GM18507 (cell line): ENCODE measurements at regions not wholly inside any gene's neighbourhood (a gene's known extent, or its start where the extent isn't known, plus 50 kb on each side); places are given as distances from the start of the nearest gene placed in this dataset.
"Not testable (repeated sequence)": the region's sequence is repeated elsewhere in the genome, so short reads cannot be mapped to it uniquely, and the experiment has no call there.

Experiments
- DNase-seq: peaks from one replicate; pipeline ENCODE4 v3.0.0; 2011; ENCODE audit warnings: low read depth; ENCODE audit not compliant: insufficient read length; ENCODE audit errors: extremely low spot score
- FAIRE-seq: peaks from 2 replicates; lab custom pipeline; 2011; peaks lifted over from hg19 to GRCh38; lab: Jason Lieb, UNC

DNA sequence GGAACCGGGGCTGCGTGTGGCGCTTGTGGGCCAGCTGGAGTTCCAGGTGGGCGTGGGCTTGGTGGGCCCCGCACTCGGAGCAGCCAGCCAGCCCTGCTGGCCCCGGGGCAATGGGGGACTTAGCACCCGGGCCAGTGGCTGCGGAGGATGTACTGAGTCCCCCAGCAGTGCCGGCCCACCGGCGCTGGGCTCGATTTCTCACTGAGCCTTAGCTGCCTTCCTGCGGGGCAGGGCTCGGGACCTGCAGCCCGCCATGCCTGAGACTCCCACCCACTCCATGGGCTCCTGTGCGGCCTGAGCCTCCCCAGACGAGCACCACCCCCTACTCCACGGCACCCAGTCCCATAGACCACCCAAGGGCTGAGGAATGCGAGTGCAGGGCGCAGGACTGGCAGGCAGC, 963.6 kb upstream of the PCDH20 start:
- FAIRE-seq, DNase-seq: not testable (repeated sequence)

DNA sequence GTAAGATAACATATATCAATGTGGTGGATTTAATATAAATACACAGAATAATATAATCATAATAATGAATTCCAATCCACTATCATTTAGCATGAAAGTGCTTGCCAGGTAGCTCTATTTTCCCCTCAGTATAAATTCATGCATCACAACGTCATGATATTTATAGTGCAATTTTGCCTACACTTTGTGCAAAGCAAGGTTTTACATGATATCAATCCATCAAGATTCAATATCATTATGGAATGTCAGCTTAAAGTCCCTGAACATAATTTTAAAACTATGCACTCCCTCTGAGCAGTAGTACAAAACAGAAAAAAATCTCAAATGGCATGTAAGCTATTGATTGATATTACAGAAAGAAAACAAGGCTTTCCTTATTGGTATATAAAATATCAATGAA, 962.2 kb upstream of the PCDH20 start:
- FAIRE-seq (no peak), DNase-seq (no peak)

DNA sequence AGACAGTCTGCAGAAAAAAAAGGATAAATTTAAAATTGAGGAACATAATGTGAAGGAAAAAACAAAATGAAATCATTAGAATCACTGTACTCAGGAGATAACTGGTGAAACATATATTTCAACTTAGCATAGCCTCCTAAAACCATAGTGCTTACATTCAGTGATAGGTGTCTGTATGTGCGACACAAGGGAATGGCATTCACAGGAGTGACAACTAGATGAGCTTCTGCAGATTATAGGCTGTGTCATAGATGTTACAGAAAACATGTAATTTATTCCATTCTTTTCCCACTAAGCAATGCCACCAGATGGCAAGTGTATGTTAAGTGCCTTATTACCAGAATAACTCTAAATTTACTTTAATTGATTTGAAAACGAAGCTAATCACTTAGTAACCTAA, 960.0 kb upstream of the PCDH20 start:
- DNase-seq (no peak), FAIRE-seq (no peak)

DNA sequence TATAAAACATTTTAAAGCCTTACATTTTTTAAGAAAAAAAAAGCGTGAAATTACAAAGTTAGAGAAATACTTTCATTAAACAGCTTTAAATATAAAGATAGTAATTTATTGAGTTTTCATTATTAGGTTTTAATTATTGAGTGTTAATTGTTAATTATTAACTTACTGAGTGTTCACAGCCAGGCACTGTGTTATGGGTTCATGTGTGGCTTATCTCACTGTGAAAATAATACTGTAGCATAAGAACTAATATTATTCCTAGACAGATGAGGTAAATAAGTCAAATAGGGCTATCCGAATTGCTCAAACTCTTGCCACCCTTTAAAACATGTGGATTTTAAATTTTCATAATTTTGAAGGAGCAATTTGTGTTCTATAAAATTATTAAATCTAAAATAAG, 956.1 kb upstream of the PCDH20 start:
- DNase-seq (no peak), FAIRE-seq (no peak)

DNA sequence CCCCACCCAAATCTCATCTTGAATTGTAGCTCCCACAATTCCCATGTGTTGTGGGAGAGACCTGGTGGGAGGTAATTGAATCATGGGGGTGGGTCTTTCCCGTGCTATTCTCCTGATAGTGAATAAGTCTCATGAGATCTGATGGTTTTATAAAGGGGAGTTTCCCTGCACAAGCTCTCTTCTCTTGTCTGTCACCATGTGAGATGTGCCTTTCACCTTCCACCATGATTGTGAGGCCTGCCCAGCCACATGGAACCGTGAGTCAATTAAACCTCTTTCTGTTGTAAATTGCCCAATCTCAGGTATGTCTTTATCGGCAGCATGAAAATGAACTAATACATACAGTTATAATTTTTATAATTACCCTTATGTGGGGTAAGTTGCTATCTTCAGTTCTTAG, 952.3 kb upstream of the PCDH20 start:
- FAIRE-seq, DNase-seq: not testable (repeated sequence)

DNA sequence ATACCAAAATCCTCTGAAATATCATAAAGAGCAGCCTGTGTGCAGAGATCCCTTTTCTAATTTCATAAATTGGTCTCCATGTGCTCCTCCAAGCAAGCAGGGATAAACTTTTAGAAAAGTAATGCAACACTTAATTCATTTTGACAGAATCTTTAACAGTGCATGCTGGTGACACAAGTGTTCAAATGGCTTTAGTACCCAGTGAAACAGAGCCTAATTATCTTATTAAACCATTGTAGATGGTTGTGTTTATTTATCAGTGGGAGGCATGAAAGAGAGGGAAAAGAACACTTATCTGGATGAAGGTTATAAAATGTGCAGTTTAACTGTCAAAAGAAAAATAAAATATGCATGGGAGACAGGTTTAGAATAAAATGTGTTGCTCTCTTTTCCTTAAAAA, 945.0 kb upstream of the PCDH20 start:
- no peak for DNase-seq
- no peak for FAIRE-seq

DNA sequence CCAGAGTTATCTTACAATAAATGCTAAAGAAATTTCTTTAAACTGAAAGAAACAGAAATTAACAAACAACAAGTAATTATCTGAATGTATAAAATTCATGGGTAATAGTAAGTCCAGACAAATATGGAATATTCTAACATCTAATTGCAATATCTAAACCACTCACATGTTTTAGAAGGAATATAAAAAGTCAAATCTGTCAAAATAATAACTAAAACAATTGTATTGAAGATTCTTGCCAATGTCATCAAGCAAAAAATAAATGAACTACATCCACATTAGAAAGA, 942.9 kb upstream of the PCDH20 start:
- no peak for FAIRE-seq

DNA sequence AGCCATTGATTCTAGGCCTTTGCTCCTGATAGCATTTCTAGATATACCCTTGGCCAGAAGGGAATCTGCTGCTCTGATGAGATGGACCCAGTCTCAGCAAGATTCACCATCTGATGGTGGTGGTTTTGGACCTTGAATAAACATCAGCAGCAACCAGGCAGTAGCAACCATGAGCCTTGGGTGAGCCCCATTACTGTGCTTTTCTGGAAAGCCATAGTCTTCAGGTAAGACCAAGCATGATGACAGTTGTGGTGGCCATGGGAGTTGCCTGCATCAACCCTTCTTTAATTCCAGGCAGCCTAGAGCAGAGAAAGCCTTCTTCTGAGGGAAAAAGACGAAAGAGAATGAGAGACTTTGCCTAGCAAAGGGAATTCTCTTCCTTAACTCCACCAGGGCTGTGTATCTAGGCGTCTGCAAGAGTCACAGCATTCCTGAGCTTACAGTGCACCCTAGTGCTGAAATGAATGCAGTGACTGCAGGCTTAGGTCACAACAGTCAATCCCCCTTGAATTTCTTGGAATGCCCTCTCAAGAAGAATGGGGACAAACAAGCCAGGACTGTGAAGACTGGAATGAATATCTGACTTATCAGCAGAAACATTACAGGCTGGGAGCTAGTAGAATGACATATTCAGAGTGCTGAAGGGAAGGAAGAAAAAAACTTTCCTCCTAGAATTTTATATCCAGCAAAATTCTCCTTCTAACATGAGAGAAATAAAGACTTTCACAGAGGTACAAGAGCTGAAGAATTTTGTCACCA, 942.4 kb upstream of the PCDH20 start:
- no peak for DNase-seq
- peak; percentile 52 for FAIRE-seq

More for the DNA sequence above, 942.9 kb upstream of the PCDH20 start:
- DNase-seq: no peak

DNA sequence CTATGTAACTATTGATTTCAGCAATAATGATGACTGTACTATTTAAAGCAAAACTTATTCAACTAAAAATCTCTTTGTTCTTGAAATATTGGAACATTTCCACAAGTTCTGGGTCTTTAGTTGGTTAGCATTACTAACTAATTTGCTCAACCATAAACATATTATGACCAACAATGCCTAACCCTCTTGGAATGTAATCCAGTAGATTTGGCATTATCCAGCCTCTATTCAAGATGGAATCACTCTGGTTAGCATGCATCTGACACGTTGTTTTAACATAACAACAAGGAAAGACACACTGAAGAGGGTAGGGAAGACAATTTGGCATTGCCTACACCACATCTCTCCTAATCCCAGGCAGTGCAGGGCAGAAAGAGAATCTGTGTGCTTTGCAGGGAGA, 941.3 kb upstream of the PCDH20 start:
- FAIRE-seq (no peak), DNase-seq (no peak)

DNA sequence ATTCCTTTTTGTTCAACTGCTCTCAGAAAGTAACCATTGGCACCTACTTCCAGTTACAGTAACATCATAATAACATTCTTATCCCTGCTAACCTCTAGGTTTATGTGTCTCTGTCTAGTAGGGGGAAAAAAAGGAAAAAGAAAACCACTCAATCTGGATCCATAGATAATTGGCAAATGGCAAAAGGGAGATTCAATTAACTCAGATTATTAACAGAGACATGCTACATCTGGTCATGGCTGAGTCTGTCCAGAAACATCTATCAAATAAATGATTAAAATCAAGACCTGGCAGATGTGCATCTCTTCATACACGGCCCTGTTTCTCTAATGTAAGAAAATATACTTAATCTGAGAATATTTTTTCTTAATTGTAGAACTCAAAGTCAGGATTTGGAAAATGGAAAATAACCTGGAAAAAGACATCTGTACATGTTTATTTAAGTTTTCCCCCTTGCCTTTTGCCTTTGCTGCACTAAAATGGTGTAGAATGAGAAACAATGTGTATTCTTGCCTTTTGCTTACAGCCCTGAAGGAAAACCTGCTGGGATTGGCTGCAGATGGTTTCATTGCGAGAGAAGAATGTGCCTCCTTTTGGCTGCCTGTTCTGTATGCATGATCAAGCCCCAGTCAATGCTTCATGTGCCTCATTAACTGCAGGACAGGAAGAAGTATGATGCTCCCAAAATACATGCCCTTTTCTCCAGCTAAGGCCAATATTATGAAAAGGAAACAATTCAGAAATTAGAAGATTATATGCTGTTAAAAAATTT, 921.6 kb upstream of the PCDH20 start:
- DNase-seq (no peak), FAIRE-seq (no peak)

DNA sequence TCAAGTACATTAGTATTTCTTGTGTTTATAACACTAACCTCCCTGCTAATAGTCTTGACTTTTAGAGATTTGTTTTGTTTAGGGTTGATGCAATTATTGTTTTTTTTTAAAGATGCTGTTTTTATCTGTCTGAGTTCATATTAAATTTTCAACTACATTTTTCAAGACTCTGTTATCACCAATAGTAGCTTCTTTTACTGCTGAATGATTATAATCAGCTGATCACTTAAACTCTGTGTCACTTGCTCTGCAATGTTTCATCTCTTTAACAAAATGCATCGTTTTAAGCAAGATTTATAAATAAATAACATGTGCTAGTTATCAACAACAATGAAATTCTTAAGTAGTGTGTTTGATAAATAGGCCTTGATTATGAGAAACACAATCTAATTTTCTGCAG, 920.9 kb upstream of the PCDH20 start:
- DNase-seq (no peak), FAIRE-seq (no peak)

DNA sequence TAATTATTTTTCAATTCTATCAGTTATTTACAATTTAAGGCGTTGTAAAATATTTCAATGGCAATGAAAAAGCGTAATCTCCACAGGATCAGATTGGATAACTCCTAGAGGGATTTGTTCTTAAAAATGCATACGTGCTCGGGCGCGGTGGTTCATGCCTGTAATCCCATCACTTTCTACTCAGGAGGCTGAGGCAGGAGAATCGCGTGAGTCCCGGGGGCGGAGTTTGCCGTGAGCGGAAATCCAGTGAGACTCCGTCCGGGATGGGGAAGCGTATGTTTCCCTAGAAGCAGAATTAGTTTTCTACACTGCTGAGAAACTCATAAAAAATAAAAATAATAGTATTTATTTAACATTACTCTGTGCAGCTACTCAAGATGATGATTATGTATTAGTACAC, 917.8 kb upstream of the PCDH20 start:
- DNase-seq (no peak), FAIRE-seq (no peak)

DNA sequence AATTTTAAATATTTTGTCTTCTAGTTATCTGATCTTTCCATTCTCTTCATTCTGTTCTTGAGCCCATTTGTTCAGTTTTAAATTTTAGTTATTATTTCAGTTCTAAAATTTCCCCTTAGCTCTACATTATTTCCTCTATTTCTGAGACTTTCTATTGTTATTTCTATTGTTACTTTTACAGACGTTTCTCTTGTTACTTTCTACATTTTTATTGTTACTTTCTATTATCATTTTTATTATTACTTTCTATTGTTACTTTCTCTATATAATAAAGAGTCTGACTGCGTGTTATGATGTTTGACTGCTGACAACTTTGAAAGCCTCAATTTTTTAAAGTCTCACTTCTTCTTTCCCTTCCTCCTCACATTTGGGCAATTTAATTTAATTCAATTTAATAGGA, 915.7 kb upstream of the PCDH20 start:
- FAIRE-seq (no peak), DNase-seq (no peak)

DNA sequence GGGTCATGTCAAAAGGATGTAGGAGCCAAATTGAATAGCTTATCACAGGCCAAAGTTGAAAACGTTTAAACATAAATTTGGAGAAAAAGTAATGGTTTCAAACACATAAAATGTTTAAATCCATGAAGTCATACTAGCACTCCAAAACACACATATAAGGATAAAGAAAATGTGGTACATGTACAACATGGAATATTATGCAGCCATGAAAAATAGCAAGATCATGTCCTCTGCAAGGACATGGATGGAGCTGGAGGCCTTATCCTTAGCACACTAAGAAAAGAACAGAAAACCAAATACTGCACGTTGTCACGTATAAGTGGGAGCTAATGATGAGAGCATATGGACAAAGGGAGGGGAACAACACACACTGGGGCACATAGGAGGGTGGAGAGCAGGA, 911.7 kb upstream of the PCDH20 start:
- FAIRE-seq (no peak), DNase-seq (no peak)

DNA sequence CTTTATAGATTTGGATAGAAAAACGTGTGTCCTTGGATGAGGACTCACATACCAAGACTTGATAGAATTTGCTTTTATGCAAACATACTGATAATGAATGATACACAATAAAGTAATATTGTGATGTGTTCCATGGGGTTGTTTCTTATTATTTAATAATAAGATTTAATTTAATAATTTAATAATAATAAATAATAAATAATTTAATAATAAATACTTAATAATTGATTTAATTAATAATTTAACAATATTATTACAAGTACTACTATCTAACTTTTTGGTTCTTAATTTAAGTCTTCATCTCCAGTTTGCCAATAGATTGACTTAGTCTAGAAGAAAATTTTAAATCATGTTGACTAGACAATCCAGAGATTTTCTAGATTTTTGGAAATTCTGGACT, 909.2 kb upstream of the PCDH20 start:
- DNase-seq (no peak), FAIRE-seq (no peak)

DNA sequence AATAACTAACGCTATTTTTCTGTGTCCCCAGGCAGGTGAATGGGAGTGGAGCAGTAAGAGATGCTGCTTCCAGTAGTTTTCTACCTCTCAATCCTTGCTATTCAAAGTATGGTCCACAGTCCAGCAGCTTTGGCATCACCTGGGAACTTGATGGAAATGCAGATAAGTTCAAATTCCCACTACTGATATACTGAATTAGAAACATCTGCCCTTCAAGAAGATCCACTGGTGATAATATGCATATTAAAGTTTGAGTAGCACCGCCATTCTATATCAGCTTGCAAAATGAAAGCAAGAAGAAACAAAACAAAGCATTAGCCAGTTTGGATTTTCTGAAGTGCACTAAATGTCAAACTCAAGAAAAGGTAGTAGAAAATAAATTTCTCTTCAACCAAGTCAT, 906.2 kb upstream of the PCDH20 start:
- DNase-seq (no peak), FAIRE-seq (no peak)

DNA sequence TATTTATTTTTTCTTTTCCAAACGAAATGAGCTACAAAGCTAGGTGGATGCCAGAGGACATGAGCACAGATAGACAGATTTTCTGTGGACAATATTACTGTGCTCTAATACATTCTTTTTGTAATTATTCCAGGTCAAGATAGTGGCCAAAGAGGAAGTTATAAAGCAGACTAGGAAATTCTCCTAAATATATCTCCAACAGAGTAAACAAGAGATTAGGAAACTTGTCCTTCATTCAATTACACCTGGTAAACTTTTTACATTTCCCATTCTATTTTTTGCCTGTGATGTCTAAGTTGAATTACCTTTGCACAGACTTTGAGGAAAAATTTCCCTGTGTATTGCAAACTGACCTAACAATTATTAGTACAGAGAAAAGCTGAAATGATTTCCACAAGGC, 905.5 kb upstream of the PCDH20 start:
- DNase-seq: no peak

DNA sequence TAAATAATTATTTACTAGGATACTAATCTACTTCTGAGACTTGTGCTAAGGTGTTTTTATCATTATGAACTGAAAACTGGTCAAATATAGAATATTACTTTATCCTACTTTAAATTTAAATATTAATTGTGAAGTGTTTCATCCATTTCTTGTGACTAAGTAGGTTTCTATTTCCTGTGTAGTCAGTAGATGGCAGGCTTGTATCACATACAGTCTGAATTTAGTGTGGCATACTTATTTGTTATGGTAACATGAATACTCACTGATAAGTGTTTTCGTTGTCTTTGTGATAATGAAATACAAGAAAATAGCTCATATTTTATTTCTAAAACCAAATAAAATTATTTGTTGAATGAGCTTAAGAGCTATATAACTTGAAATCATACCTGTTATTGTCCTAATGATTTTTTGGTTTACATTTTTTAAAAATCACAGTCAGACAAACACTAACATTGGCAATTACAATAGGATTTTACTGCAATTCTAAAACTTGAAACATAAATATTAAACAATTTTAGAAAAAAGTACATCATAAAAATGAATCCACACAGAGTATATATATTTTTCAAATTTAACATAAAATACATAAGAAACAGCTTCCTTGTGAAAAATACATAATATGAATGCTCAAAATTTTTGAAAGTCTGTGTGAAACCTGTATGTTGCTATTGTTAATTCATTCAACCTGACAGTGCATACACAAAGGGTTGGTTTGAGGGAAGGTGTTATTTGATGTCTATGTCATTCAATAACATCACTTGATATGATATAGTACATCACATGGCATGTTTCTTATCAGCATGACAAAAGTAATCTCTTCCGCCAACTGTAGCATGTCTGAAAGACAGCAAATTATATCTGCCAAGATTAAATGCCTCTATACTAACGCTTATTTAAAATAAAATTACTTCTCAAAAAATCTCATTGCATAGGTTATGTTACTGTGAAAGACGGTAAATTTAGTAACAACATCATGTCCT, 904.8 kb upstream of the PCDH20 start:
- DNase-seq: no peak
- no peak for FAIRE-seq

More for the DNA sequence above, 905.5 kb upstream of the PCDH20 start:
- no peak for FAIRE-seq

DNA sequence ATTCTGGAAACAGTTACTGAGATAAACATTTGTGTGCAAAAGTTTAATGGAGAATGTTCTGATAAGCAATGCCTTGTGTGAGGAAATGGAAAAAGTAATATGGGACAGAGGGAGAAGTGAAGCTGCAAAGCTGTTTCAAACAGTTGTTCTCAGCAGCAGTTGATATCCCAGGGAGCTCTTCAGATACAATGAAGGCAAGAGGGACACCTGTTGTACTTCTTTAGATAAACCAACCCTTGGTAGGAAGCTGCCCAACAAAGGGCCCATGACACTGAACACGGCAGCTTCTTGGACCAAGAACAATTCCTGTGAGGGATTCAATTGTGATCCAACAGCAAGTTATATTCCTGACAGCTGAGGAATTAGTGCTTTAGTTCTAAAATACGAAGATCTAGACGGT, 894.3 kb upstream of the PCDH20 start:
- no peak for FAIRE-seq
- no peak for DNase-seq

DNA sequence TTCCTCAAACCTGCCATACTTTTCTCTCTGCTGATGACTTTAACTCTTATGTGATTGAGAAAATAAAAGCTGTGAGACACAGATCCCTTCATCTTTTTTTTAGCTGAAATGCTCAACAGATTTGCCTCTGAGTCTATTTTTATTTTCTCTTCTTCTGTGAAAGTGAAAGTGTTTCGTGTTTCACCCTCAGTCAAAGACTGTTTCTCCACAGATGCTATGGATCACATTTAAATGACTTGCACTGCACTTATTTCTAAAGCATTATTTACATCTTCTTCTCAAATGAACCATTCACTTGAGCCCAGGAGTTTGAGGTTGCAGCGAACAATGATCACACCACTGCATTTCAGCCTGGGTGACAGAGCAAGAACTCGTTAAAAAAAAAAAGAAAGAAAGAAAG, 890.1 kb upstream of the PCDH20 start:
- FAIRE-seq (peak; percentile 69), DNase-seq (no peak)
